ENCODE measurements at regions not wholly inside any gene's neighbourhood (a gene's known extent, or its start where the extent isn't known, plus 50 kb on each side); places are given as distances from the start of the nearest gene placed in this dataset.

DNA sequence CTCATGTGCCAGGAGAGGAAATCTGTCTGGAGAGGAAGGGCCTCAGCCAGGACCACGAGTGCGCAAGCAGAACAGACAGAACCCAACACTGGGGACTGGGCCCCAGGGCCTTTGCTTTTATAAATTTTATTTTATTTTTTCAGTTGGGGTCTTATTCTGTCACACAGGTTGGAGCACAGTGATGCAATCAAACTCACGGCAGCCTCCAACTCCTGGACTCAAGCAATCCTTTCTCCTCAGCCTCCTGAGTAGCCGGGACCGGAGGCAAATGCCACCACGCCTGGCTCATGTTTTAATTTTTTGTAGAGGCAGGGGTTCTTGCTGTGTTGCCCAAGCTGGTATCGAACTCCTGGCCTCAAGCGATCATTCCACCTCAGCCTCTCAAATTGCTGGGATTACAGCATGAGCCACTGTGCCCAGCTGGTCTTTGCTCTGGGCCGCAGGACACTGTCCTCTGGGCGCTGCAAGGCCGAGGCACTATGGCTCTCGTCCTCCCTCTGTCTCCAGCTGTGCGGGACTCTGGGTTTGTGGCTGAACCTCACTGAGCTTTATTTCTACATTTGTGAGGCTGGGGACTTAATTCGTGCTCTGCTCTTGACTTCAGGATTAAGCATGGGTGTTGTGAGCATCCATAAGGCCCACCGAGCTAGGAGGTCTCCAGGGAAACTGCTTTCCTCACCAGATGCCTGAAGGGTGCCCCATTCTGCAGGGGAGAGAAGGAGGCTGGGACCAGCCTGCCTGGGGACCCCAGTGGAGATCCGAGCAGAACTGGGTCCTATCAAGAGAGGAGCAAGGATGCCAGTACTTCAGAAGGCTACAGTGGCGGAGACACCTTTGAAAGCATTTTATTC, 144.2 kb upstream of the VSTM2B start:
- TF ChIP-seq, protein P1, sequence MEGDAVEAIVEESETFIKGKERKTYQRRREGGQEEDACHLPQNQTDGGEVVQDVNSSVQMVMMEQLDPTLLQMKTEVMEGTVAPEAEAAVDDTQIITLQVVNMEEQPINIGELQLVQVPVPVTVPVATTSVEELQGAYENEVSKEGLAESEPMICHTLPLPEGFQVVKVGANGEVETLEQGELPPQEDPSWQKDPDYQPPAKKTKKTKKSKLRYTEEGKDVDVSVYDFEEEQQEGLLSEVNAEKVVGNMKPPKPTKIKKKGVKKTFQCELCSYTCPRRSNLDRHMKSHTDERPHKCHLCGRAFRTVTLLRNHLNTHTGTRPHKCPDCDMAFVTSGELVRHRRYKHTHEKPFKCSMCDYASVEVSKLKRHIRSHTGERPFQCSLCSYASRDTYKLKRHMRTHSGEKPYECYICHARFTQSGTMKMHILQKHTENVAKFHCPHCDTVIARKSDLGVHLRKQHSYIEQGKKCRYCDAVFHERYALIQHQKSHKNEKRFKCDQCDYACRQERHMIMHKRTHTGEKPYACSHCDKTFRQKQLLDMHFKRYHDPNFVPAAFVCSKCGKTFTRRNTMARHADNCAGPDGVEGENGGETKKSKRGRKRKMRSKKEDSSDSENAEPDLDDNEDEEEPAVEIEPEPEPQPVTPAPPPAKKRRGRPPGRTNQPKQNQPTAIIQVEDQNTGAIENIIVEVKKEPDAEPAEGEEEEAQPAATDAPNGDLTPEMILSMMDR (IDR thresholded peaks at IDR 0.05) = no peak
- TF ChIP-seq POLR2A (IDR thresholded peaks at IDR 0.05) = no peak

All from Peyer's patch (tissue), 4 donors.